Right lobe of liver (tissue), 6 donors: ENCODE measurements at regions not wholly inside any gene's neighbourhood (a gene's known extent, or its start where the extent isn't known, plus 50 kb on each side); places are given as distances from the start of the nearest gene placed in this dataset.

Experiments used
- ATAC-seq, 4 donors: fragments of 200-7000 bp; cut with Tn5 transposase; one replicate each; pipeline ENCODE4 v1.9.1; 2020; ENCODE audit warnings: mild to moderate bottlenecking in 4 of 4, moderate library complexity in 4 of 4
- DNase-seq, 3 donors: peaks; one replicate each; pipeline ENCODE4 v3.0.0-alpha.2; 2020
- H3K27ac ChIP-seq, 3 donors: fragments of 200-600 bp; one replicate each; pipeline ENCODE4 v1.8.0; 2022
- H3K27me3 ChIP-seq, 2 donors: fragments of 200-600 bp; one replicate each; pipeline ENCODE4 v1.8.0; 2022
- H3K36me3 ChIP-seq, 4 donors: fragments of 200-600 bp; sonication (generic) in 1 of 4; one replicate each; pipeline versions ENCODE4 v1.5.1 to v1.8.0; 2017 to 2022; ENCODE audit warnings: control low read depth in 1 of 4
- H3K4me1 ChIP-seq, 4 donors: fragments of 200-600 bp; sonication (generic) in 1 of 4; one replicate each; pipeline versions ENCODE4 v1.5.1 to v1.8.0; 2017 to 2022; ENCODE audit warnings: control low read depth in 1 of 4
- H3K4me3 ChIP-seq, 3 donors: fragments of 200-600 bp; one replicate each; pipeline ENCODE4 v1.8.0; 2022
- H3K9me3 ChIP-seq, 4 donors: fragments of 200-600 bp; sonication (generic) in 1 of 4; one replicate each; pipeline versions ENCODE4 v1.5.1 to v1.8.0; 2017 to 2022; ENCODE audit warnings: control low read depth in 1 of 4
- CTCF ChIP-seq, 4 donors: fragments of 200-600 bp in 3 of 4; fragments of 450-650 bp in 1 of 4; IDR thresholded peaks; one replicate each; pipeline versions ENCODE4 v1.5.1 to v1.8.0; 2016 to 2022; ENCODE audit warnings: antibody characterized with exemption in 4 of 4, mild to moderate bottlenecking in 2 of 4
- POLR2A ChIP-seq: fragments of 450-650 bp; IDR thresholded peaks from one replicate; pipeline ENCODE4 v1.6.1; 2017; ENCODE audit warnings: antibody characterized with exemption, mild to moderate bottlenecking
- WGBS: methylation state at CpG from one replicate; pipeline ENCODE4 v1.1.6; 2018; ENCODE audit warnings: low coverage, low lambda C conversion rate; ENCODE audit not compliant: insufficient coverage; ENCODE audit errors: missing lambda C conversion rate; 5-methylcytosine and 5-hydroxymethylcytosine counted together
- intact Hi-C, 2 donors: fragments of 100-400 bp; cut with DNase I; formaldehyde crosslinking; loops; one replicate each; pipeline versions ENCODE4 v1.11.2 to v1.14.1; 2022
- donor health status: DM: no; HTN: yes; CAD: no.
- donor health status: DM: no; HTN: no; CAD: no.
- donor health status: DM: no; HTN: no; CAD: no.
- donor health status: DM: no; HTN: yes; CAD: no.
- donor health status: DM: no; HTN: yes; CAD: no.

- intact Hi-C loops, result no loop called here
- Histone ChIP-seq H3K4me1 (no peaks in the 10 kb centered on the region), H3K27ac (no peak overlapping the region), H3K36me3 (no peaks in the 10 kb centered on the region), H3K27me3 (no peaks in the 10 kb centered on the region), H3K4me3 (no peak overlapping the region), H3K9me3 (no peaks in the 10 kb centered on the region)
- no peak for TF ChIP-seq POLR2A
- no peak for TF ChIP-seq CTCF (IDR thresholded peaks at IDR 0.05)
- DNase-seq (no peak), ATAC-seq (no peak)
- 72% methylated on average over 3 of the region's 7 CpGs for WGBS
These were observed 71.2 kb upstream of the ESRRB start for GRCh38 chr14:76304536-76305267.

GRCh38 chr14:76305268-76305826, 70.6 kb upstream of the ESRRB start:
- H3K36me3 ChIP-seq, result no peaks in the 10 kb centered on the region
- no peak overlapping the region for H3K4me3 ChIP-seq
- 56% methylated on average over 5 of the region's 11 CpGs for WGBS
- no peaks in the 10 kb centered on the region for H3K4me1 ChIP-seq
- H3K27me3 ChIP-seq, result no peaks in the 10 kb centered on the region
- no peak overlapping the region for H3K27ac ChIP-seq
- no peak for ATAC-seq
- H3K9me3 ChIP-seq, result no peaks in the 10 kb centered on the region
- no peak for TF ChIP-seq CTCF (IDR thresholded peaks at IDR 0.05)
- no peak for TF ChIP-seq POLR2A
- DNase-seq, result no peak
- intact Hi-C loops, result no loop called here

GRCh38 chr14:76306131-76306530, 69.8 kb upstream of the ESRRB start:
- no peak overlapping the region for H3K4me3 ChIP-seq
- ATAC-seq (no peak), DNase-seq (no peak)
- no peaks in the 10 kb centered on the region for H3K36me3 ChIP-seq
- H3K9me3 ChIP-seq, result no peaks in the 10 kb centered on the region
- TF ChIP-seq POLR2A, result no peak
- no peaks in the 10 kb centered on the region for H3K27me3 ChIP-seq
- 90% methylated on average over 11 of the region's 12 CpGs for WGBS
- H3K4me1 ChIP-seq, result no peaks in the 10 kb centered on the region
- intact Hi-C loops, result no loop called here
- no peak overlapping the region for H3K27ac ChIP-seq

DNA sequence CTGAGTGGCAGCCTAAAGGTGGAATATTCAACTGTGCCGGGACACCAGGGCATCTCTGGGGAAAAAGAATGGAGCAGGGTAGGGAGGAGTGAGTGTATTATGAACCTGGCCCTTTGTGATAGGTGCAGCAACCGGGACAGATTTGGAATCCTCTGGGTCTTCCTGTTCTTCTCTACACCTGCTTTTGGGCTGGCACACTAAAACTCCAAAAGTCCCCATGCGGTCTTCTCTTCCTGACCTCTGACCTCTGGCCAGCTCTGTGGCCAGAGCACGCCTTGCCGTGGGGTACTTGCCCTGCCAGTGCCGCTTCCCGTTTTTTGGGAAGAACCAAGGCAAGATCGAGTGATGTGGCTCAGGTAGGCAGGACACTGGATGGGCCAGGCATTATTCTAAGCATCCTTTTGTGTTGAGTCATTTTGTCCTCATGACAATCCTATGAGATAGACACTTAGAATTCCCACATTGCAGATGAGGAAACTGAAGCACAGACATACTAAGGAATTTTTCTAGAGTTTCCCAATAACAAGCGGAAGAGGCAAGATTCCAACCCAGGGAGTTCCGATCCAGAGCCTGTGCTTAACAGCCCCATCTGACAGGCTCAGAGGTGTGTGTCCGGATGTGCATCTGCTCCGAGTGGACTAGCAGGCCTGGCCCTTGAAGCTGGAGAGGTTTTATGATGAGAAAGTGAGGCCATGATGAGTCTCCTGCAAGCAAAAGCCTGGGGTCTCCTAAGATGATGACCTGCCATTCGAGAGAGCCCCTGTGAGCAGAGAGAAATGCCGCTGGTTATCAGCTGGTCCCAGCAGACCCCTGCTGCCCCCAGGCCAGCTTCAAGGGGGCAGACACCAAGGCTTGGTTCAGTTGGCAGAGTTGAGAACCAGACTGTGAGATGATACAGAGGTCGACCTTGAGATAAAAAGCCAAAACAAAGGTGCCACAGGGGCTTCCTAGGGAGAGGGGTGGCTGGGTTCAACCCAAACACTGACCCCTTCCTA, 67.9 kb upstream of the ESRRB start:
- Histone ChIP-seq H3K36me3 (no peaks in the 10 kb centered on the region), H3K4me1 (no peaks in the 10 kb centered on the region), H3K4me3 (no peak overlapping the region), H3K27me3 (no peaks in the 10 kb centered on the region), H3K9me3 (no peaks in the 10 kb centered on the region), H3K27ac (no peak overlapping the region)
- intact Hi-C loops, result no loop called here
- 88% methylated on average over 8 of the region's 15 CpGs for WGBS
- TF ChIP-seq POLR2A (no peak), CTCF (IDR thresholded peaks at IDR 0.05) (no peak)
- DNase-seq (no peak), ATAC-seq (no peak)
